ENCODE measurements at regions not wholly inside any gene's neighbourhood (a gene's known extent, or its start where the extent isn't known, plus 50 kb on each side); places are given as distances from the start of the nearest gene placed in this dataset.

DNA sequence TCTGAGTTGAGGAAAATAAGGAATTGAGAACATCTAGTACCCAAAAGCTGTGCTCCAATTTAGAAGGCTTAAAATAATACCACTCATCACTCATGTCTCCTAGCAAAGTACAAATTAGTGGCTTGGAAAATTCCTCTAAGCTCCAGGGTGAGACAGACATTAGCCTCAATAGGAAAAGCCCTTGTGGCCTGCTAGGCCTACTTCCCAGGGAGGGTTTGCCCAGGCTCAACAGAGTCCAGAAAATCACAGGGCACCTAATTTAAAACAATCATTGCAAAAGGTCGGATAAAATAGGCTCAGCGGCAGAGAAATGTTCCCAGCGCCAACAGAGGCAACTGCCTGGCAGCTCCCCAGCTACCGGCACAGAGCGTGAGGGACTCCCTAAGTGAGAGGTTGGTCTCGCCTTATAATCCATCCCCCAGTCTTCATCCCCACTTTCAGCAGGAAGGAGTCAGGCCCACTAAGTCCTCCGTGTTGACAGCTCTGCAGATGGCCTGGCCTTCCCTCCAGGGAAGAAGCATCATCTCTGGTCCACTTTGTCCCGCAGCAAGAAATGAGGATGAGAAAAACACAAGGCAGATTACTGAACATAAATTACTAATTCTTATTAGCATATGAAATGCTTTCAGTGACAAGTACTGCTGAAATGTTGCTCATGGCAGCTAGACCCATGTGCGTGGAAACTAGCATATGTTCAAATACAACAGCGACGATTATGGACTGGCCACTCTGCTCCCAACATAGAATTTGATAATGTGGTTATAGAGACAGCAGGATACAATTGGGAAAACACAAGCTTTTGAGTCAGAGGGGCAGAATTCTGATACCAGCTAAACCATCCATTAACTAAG lies 1177.7 kb upstream of the AUTS2 start:
- peaks cover 0 to 26% (median 8%) of the 10 kb centered on the region in 8 donors for H3K9me3 Mint-ChIP-seq
- no peaks in the 10 kb centered on the region for H3K36me3 Mint-ChIP-seq
- Histone ChIP-seq H3K36me3 (ENCODE audit: insufficient read depth, low read length) (no peaks in the 10 kb centered on the region), H3K4me1 (ENCODE audit: insufficient read depth, low read length) (no peaks in the 10 kb centered on the region), H3K9me3 (ENCODE audit: control insufficient read depth in 1 of 2, low read length in 2 of 2) (no peaks in the 10 kb centered on the region), H3K4me3 (ENCODE audit: low read length in 2 of 2) (no peak overlapping the region), H3K27me3 (ENCODE audit: insufficient read depth, low read length) (no peaks in the 10 kb centered on the region), H3K27ac (ENCODE audit: low read depth, low read length) (no peak overlapping the region)
- H3K4me1 Mint-ChIP-seq: no peaks in the 10 kb centered on the region
- DNase-seq: no peak
- POLR2A ChIA-PET (ENCODE audit: partially characterized antibody): no interaction called here
- CTCF ChIA-PET (ENCODE audit: partially characterized antibody): no interaction called here
- no peak overlapping the region for H3K4me3 Mint-ChIP-seq
- H3K27me3 Mint-ChIP-seq: no peaks in the 10 kb centered on the region
- no peak overlapping the region for H3K27ac Mint-ChIP-seq
- intact Hi-C loops (cut with micrococcal nuclease): no loop called here

- ChIA-PET POLR2A (ENCODE audit: partially characterized antibody) (no interaction called here), CTCF (ENCODE audit: partially characterized antibody) (no interaction called here)
- H3K27me3 ChIP-seq (ENCODE audit: insufficient read depth, low read length): no peaks in the 10 kb centered on the region
- no peaks in the 10 kb centered on the region for H3K36me3 ChIP-seq (ENCODE audit: insufficient read depth, low read length)
- no peak overlapping the region for H3K4me3 ChIP-seq (ENCODE audit: low read length in 2 of 2)
- intact Hi-C loops (cut with micrococcal nuclease): no loop called here
- DNase-seq: no peak
- H3K27ac ChIP-seq (ENCODE audit: low read depth, low read length): no peak overlapping the region
- Mint-ChIP-seq H3K4me1 (no peaks in the 10 kb centered on the region), H3K4me3 (no peak overlapping the region), H3K9me3 (peaks cover 0 to 23% (median 9%) of the 10 kb centered on the region in 8 donors), H3K27ac (no peak overlapping the region), H3K27me3 (no peaks in the 10 kb centered on the region), H3K36me3 (no peaks in the 10 kb centered on the region)
- no peaks in the 10 kb centered on the region for H3K4me1 ChIP-seq (ENCODE audit: insufficient read depth, low read length)
- H3K9me3 ChIP-seq (ENCODE audit: control insufficient read depth in 1 of 2, low read length in 2 of 2): no peaks in the 10 kb centered on the region
Observed at GRCh38 chr7:68421712-68422111, 1176.6 kb upstream of the AUTS2 start.

- H3K9me3 Mint-ChIP-seq: peaks cover 0 to 23% (median 10%) of the 10 kb centered on the region in 8 donors
- H3K27ac Mint-ChIP-seq: no peak overlapping the region
- H3K9me3 ChIP-seq (ENCODE audit: control insufficient read depth in 1 of 2, low read length in 2 of 2): no peaks in the 10 kb centered on the region
- DNase-seq: no peak
- no peak overlapping the region for H3K4me3 Mint-ChIP-seq
- intact Hi-C loops (cut with micrococcal nuclease): no loop called here
- no peaks in the 10 kb centered on the region for H3K36me3 Mint-ChIP-seq
- H3K27ac ChIP-seq (ENCODE audit: low read depth, low read length): no peak overlapping the region
- no peaks in the 10 kb centered on the region for H3K4me1 Mint-ChIP-seq
- H3K27me3 ChIP-seq (ENCODE audit: insufficient read depth, low read length): no peaks in the 10 kb centered on the region
- no peak overlapping the region for H3K4me3 ChIP-seq (ENCODE audit: low read length in 2 of 2)
- H3K4me1 ChIP-seq (ENCODE audit: insufficient read depth, low read length): no peaks in the 10 kb centered on the region
- H3K27me3 Mint-ChIP-seq: no peaks in the 10 kb centered on the region
- no peaks in the 10 kb centered on the region for H3K36me3 ChIP-seq (ENCODE audit: insufficient read depth, low read length)
- CTCF ChIA-PET (ENCODE audit: partially characterized antibody): no interaction called here
- POLR2A ChIA-PET (ENCODE audit: partially characterized antibody): no interaction called here
Observed at GRCh38 chr7:68422281-68422680, 1176.0 kb upstream of the AUTS2 start.

GRCh38 chr7:68423356-68423755 lies 1174.9 kb upstream of the AUTS2 start:
- intact Hi-C loops (cut with micrococcal nuclease): no loop called here
- H3K27ac Mint-ChIP-seq: no peak overlapping the region

GRCh38 chr7:68424658-68425297 lies 1173.5 kb upstream of the AUTS2 start:
- no peak overlapping the region for H3K27ac Mint-ChIP-seq
- H3K4me3 ChIP-seq (ENCODE audit: low read length in 2 of 2): no peak overlapping the region
- POLR2A ChIA-PET (ENCODE audit: partially characterized antibody): no interaction called here
- H3K36me3 Mint-ChIP-seq: no peaks in the 10 kb centered on the region
- H3K27me3 ChIP-seq (ENCODE audit: insufficient read depth, low read length): no peaks in the 10 kb centered on the region
- H3K9me3 Mint-ChIP-seq: peaks cover 0 to 18% (median 11%) of the 10 kb centered on the region in 8 donors
- CTCF ChIA-PET (ENCODE audit: partially characterized antibody): no interaction called here
- no peak overlapping the region for H3K27ac ChIP-seq (ENCODE audit: low read depth, low read length)
- DNase-seq: no peak
- no peak overlapping the region for H3K4me3 Mint-ChIP-seq
- H3K9me3 ChIP-seq (ENCODE audit: control insufficient read depth in 1 of 2, low read length in 2 of 2): no peaks in the 10 kb centered on the region
- H3K4me1 Mint-ChIP-seq: no peaks in the 10 kb centered on the region
- no peaks in the 10 kb centered on the region for H3K4me1 ChIP-seq (ENCODE audit: insufficient read depth, low read length)
- intact Hi-C loops (cut with micrococcal nuclease): no loop called here
- no peaks in the 10 kb centered on the region for H3K27me3 Mint-ChIP-seq
- H3K36me3 ChIP-seq (ENCODE audit: insufficient read depth, low read length): no peaks in the 10 kb centered on the region

More at GRCh38 chr7:68423356-68423755, 1174.9 kb upstream of the AUTS2 start:
- DNase-seq: no peak
- H3K4me3 ChIP-seq (ENCODE audit: low read length in 2 of 2): no peak overlapping the region
- no peaks in the 10 kb centered on the region for H3K27me3 ChIP-seq (ENCODE audit: insufficient read depth, low read length)
- ChIA-PET CTCF (ENCODE audit: partially characterized antibody) (interaction anchor here (0.7 kb wide), 1 partner anchor 502 kb away, joined by 3 read pairs; no protein-coding TSS in a partner anchor), POLR2A (ENCODE audit: partially characterized antibody) (no interaction called here)
- H3K9me3 ChIP-seq (ENCODE audit: control insufficient read depth in 1 of 2, low read length in 2 of 2): no peaks in the 10 kb centered on the region
- no peaks in the 10 kb centered on the region for H3K4me1 Mint-ChIP-seq
- no peaks in the 10 kb centered on the region for H3K4me1 ChIP-seq (ENCODE audit: insufficient read depth, low read length)
- no peaks in the 10 kb centered on the region for H3K27me3 Mint-ChIP-seq
- no peak overlapping the region for H3K27ac ChIP-seq (ENCODE audit: low read depth, low read length)
- H3K9me3 Mint-ChIP-seq: peaks cover 0 to 18% (median 10%) of the 10 kb centered on the region in 8 donors
- H3K36me3 ChIP-seq (ENCODE audit: insufficient read depth, low read length): no peaks in the 10 kb centered on the region
- H3K4me3 Mint-ChIP-seq: no peak overlapping the region
- no peaks in the 10 kb centered on the region for H3K36me3 Mint-ChIP-seq

DNA sequence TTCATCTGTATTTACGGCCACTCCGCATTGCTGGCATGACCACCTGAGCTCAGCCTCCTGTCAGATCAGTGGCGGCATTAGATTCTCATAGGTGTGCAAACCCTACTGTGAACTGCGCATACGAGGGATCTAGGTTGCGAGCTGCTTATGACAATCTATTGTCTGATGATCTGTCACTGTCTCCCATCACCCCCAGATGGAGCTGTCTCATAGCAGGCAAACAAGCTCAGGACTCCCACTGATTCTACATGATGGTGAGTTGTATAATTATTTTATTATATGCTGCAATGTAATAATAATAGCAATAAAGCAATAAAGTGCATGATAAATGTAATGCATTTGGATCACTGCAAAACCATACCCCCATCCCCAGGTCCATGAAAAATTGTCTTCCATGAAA lies 1172.9 kb upstream of the AUTS2 start:
- H3K27ac ChIP-seq (ENCODE audit: low read depth, low read length): no peak overlapping the region
- no peaks in the 10 kb centered on the region for H3K36me3 ChIP-seq (ENCODE audit: insufficient read depth, low read length)
- no peaks in the 10 kb centered on the region for H3K36me3 Mint-ChIP-seq
- H3K4me3 Mint-ChIP-seq: no peak overlapping the region
- H3K4me1 Mint-ChIP-seq: no peaks in the 10 kb centered on the region
- peaks cover 0 to 18% (median 8%) of the 10 kb centered on the region in 8 donors for H3K9me3 Mint-ChIP-seq
- ChIA-PET POLR2A (ENCODE audit: partially characterized antibody) (no interaction called here), CTCF (ENCODE audit: partially characterized antibody) (no interaction called here)
- no peak overlapping the region for H3K4me3 ChIP-seq (ENCODE audit: low read length in 2 of 2)
- H3K27ac Mint-ChIP-seq: no peak overlapping the region
- no peak for DNase-seq
- no peaks in the 10 kb centered on the region for H3K9me3 ChIP-seq (ENCODE audit: control insufficient read depth in 1 of 2, low read length in 2 of 2)
- intact Hi-C loops (cut with micrococcal nuclease): no loop called here
- H3K27me3 Mint-ChIP-seq: no peaks in the 10 kb centered on the region
- H3K27me3 ChIP-seq (ENCODE audit: insufficient read depth, low read length): no peaks in the 10 kb centered on the region
- H3K4me1 ChIP-seq (ENCODE audit: insufficient read depth, low read length): no peaks in the 10 kb centered on the region

DNA sequence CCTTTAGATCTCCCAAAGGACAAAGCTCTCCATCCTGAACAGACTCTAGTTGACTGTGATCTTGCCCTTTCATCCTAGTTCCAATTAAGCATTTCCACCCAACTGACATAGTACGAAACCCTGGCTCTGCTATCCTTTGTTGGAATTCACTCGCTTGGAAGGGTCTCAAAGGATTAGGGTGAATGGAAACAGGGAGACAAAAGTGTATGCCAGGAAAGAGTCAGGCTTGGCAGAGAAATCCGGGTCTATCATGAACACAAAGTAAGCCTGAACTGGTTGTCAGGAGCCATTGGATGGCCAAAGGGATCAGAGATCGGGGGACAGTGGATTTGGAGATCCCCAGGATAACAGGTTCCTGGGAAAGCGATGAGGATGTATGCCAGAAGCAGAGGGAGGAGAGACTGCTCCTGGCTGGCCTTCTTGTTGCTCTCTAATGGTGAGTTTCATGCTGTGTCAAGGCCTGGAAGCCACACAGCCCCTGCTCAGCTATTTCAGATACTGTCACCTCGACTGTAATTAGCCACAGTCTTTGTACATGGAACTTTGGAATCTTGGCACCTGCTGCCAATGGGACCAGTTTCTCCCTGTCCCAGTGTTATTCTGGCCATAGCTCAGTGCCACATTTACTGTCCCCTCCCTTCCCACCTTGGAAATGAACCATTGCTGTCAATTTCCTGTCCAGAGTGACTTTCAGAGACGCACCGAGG lies 1168.7 kb upstream of the AUTS2 start:
- intact Hi-C loops (cut with micrococcal nuclease): no loop called here
- Mint-ChIP-seq H3K9me3 (peaks cover 2 to 16% (median 9%) of the 10 kb centered on the region in 8 donors), H3K36me3 (no peaks in the 10 kb centered on the region), H3K4me3 (no peak overlapping the region), H3K27ac (peak overlapping the region in 1 of 7 donors; percentile 42), H3K4me1 (no peaks in the 10 kb centered on the region), H3K27me3 (no peaks in the 10 kb centered on the region)
- Histone ChIP-seq H3K36me3 (ENCODE audit: insufficient read depth, low read length) (no peaks in the 10 kb centered on the region), H3K4me3 (ENCODE audit: low read length in 2 of 2) (no peak overlapping the region), H3K27me3 (ENCODE audit: insufficient read depth, low read length) (no peaks in the 10 kb centered on the region), H3K4me1 (ENCODE audit: insufficient read depth, low read length) (no peaks in the 10 kb centered on the region), H3K9me3 (ENCODE audit: control insufficient read depth in 1 of 2, low read length in 2 of 2) (no peaks in the 10 kb centered on the region), H3K27ac (ENCODE audit: low read depth, low read length) (no peak overlapping the region)
- DNase-seq: no peak
- POLR2A ChIA-PET (ENCODE audit: partially characterized antibody): no interaction called here
- CTCF ChIA-PET (ENCODE audit: partially characterized antibody): no interaction called here
